ENCODE measurements at regions not wholly inside any gene's neighbourhood (a gene's known extent, or its start where the extent isn't known, plus 50 kb on each side); places are given as distances from the start of the nearest gene placed in this dataset.

DNA sequence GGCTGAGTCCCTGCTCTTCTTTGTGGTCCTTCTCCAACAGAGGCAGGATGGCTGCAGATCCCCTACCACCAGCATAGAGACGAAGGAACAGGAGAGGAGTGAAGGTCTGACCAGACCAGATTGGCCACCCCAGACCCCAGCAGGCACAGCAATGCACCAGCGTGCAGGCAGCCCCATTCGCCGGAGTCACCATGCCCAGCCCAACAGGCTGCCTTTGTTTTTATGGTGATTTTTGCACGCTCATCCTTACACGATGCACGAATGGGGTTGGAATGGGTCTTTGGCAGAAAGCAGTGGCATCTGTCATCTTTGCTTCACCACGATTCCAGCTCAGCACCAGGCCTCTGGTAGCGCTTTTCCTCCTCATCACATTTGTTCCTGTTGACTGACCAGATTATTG is 427.6 kb downstream of the INHBA start:
- DNase-seq, result no peak

- DNase-seq, result no peak
Observed at GRCh38 chr7:41274179-41274578, 428.7 kb downstream of the INHBA start.

DNA sequence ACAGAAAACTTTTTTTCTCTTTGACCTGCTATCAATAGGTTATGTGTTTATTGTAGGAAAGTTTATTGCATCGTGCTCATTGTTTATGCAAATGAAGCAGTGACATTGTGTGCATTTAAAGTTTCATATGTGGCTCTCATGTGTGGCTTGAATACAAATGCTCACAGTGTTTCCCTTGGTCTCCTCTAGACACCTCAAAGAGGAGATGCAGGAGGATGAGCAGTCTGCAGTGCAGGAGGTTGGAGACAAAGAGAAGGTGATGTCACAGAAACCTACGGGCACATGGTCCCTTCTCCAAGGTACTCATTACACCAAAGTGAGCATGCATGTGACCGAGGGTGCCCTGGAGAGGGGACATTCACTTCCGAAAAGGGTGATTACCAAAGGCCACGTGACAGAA is 430.2 kb downstream of the INHBA start:
- DNase-seq, result no peak

DNA sequence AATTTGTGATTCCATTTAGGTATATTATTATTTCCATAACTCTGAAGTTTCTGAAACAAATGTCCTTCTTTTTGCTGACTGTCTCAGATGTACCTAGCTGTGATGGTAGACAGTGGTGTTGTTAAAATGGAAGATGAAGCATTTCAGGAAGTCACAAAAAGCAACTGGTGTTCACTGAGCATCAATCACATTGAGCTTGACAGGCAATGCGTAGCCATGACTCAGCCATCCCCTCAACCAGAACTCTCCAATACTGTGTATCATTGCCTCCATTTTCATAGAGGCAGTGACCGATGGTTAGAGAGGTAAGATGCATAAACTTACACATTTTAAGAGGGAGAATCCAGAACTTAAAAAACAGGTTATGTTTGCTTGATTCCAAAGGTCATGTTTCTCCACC is 434.0 kb downstream of the INHBA start:
- DNase-seq, result no peak

DNA sequence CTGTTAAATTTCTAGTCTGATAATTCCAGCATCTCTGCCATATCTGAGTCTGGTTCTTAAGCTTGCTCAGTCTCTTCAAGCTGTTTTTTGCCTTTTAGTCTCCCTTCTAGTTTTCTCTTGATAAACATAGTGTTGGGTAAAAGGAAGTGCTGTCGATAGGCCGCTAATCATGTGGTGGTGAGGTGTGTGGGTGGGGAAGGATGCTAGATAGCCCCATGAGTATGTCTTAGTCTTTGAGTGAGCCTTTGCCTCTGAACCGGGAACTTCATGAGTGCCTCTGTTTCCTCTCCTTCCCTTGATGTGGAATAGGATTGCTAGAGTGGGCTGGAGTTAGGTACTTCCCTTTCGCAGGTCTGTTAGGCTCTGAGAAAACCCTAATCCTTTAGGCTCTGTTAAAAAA is 441.8 kb downstream of the INHBA start:
- DNase-seq, result no peak

DNA sequence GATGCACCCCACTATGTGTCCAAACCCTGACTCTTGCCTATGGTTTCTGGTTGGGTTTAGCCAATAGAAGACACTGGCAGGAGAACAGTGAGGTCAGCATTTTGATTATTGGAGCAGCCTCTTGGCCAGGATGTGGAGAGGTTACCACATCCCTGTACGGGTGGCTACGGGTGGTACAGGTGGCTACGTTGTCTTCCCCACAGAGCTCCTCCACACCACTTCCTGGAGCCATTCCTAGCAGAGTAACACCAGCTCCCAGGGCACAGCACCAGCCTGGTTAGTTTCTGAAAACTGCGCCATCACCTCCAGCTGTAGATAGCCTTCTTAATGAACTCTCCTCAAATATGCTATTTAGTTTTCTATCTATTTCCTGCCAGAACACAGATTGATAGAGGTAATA is 445.2 kb downstream of the INHBA start:
- DNase-seq, result no peak

- no peak for DNase-seq
Observed at GRCh38 chr7:41256186-41256945, 446.5 kb downstream of the INHBA start.

- DNase-seq, result no peak
Observed at GRCh38 chr7:41255716-41256115, 447.2 kb downstream of the INHBA start.

DNA sequence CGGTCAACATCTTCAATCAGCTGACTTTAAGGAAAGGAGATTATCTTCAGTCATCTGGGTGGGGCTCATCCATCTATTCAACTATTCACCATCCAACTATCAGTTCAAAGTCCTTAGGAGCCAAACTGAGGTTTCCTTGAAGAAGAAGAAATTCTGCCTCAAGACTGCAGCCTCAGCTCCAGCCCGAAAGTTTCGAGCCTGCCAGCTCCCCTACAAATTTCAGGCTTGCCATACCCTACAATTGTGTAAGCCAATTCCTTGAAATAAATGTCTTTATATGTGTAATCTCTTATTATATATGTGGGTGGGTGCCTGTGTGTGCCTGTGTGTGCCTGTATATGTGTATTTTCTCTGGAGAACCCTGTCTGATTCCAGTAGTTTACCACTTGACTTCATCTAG is 447.8 kb downstream of the INHBA start:
- DNase-seq, result no peak

DNA sequence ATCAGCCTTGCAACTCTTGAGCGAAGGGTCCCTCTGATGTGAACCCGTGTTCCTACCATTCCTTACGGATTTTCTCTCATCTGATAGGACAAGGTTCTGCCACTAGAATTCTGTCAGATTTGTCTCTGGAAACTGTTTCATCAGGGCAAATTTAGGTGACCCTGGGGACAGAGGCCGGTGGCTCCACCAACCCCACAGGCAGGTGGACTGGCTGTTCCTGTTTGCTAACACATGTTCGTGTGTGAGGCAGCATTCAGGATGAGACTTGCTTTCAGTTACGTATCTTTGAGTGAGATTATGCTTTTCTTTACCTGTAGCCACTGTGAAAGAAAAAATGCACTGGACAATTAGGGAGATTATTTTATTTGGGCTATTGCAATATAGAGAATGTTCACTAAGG is 449.9 kb downstream of the INHBA start:
- no peak for DNase-seq

DNA sequence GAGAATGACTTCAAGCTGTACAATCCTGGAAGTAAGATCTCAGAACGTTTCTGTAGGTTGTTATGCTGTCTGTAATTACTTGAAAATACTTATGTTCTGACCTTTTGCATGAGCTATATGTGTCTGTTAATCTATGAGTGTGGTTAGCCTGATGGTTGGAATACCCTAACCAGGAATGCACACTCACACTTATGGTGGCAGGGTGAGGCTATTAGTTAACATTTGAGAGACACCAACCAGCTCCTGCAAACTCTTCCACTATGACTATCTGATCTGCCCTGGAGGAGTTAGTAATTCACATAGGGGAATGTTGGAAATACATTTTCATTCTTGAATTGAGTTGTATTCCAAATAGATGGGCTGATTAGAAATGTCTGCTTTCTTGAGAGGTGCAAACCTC is 450.3 kb downstream of the INHBA start:
- DNase-seq, result no peak

DNA sequence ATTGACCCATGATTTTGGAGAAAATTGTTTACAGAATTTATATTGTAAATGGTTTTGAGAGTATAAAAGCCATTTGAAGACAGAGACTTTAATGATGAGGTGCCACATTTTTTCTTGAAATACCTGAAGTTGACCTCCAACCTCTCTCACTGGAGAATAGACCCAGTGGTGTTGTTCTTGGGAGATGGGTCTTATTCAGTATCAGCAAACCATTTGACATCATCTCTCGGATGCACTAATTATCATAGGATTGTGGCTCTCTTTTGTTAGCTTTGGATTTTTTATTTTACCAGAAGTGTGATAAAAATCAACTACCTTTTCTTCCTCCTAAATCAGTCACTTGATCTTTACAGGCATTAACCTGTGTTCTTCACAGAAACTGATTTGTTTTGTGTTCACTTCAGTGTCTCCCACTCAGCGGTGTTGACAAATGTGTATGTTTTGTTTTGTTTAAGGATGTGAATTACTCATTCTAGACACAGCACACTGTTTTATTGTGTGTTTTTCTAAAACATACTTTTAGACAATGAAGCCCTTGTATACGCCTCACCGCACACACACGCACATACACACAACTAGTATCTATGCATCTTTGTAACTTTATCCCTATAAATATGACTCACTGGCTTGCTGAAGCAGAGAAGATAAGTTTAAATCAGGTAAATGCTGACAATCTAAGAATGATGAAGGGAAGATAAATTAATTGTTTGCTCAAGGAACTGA is 455.6 kb downstream of the INHBA start:
- DNase-seq, result no peak

DNA sequence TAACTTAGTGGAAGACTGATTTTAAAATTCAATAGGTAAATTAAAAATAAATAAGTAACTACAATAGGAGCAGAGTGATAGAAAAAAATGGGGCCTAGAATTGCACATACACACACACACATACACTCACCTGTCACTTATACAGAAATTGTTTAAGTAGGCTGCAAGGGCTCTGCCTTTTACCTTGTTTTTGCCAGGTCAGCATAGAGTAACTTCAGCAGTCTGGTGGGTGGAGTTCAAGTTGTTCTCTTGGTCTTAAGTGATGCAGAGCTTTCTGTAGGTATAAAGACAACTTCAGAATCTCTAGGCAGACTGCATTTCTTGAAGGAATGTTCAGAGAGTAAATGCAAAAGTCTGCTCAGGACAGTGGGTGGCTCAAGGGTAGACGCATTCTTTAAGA is 457.0 kb downstream of the INHBA start:
- no peak for DNase-seq

GRCh38 chr7:41244246-41244645 is 458.6 kb downstream of the INHBA start:
- DNase-seq, result no peak

- no peak for DNase-seq
Observed at GRCh38 chr7:41241641-41242040, 461.2 kb downstream of the INHBA start.

GRCh38 chr7:41239596-41239995 is 463.3 kb downstream of the INHBA start:
- DNase-seq, result no peak

DNA sequence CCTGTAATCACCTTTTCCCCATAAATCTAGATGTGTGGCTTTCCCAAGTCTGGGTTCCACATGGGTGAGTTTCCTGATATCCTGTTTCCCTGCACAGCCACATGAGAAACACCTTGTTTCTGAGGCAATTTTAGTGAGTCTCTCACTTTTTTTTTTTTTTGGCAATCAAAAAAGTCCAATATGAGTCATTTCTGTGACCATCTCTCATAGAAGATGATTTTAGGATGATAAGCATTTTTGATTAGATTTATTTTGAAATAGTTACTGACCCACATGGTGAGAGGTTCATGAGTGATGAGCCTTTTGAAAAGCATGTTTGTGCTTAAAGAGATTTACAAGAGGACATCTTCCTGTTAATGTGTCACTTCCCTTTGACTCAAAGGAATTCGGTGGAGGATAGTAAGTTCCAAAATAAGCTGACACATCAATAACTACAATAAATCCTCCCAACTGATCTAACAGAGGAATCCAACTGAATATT is 464.0 kb downstream of the INHBA start:
- DNase-seq, result no peak

DNA sequence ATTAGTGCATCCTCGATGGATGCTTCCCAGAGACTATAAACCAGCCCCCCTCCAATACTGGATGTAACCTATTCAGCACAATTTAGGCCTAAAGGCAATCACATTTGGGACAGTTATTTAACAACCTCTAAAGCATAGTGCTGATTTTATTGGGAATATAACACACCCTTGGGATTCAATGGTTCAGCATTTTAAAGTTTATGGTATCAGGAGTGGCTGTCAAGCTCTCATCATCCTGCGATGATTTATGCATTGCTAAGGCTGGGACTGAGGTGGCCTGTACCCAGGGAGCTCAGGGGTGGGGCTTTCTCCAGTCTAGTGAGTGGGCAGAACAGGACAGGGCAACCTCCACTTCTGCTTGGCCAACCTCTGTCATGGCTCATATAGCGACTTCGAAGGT is 464.9 kb downstream of the INHBA start:
- no peak for DNase-seq

- DNase-seq, result no peak
Observed at GRCh38 chr7:41232086-41232485, 470.8 kb downstream of the INHBA start.

- no peak for DNase-seq
Observed at GRCh38 chr7:41224063-41224763, 478.7 kb downstream of the INHBA start.

- DNase-seq, result no peak
Observed at GRCh38 chr7:41222746-41223145, 480.1 kb downstream of the INHBA start.

GRCh38 chr7:41220266-41220665 is 482.6 kb downstream of the INHBA start:
- no peak for DNase-seq

DNA sequence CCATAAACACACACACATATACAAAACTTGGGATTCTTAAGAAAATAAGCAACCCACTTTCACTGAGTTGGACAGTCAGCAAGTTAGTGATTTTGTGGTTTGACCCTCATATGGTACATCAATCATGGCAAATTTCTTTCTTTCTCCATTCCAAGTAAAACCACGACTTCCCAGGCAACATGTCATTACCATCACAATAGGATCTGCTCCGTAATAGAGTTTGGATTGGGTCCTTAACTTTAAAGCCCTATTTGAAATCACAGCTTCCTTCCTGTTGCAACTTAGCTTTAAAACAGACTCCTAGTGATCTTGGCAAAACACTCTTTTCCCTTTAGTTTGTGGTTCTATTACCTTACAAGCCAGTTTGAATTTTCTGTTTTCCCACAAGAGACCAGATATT is 483.6 kb downstream of the INHBA start:
- DNase-seq, result no peak

DNA sequence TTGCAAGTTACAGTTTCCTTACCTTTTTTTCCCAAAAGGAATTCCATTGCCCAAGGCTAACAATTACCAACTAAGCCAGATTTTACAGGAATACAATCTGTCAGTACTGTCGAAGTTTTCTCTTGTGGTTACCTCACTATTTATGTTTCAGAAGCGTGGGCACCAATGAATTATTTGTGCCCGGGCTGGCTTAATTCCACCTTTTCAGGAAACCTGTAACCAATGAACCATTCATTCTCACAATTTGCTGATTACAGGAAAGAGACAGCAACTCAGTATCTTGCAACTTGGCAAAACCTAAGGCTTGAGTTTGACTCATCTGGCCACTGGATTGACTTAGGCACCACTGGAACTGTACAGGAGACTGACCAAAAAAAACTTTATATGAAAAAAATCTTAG is 485.6 kb downstream of the INHBA start:
- DNase-seq, result no peak
